HG03575 (cell line): ENCODE measurements at regions not wholly inside any gene's neighbourhood (a gene's known extent, or its start where the extent isn't known, plus 50 kb on each side); places are given as distances from the start of the nearest gene placed in this dataset.
"Not testable (repeated sequence)": the region's sequence is repeated elsewhere in the genome, so short reads cannot be mapped to it uniquely, and the experiment has no call there.

ENCODE experiments used
- ATAC-seq: cut with Tn5 transposase; IDR thresholded peaks from one replicate; pipeline ENCODE4 v1.9.1; 2021; ENCODE audit not compliant: unreplicated experiment, insufficient number of reproducible peaks, low FRiP score; ENCODE audit errors: extremely low read depth

GRCh38 chr2:39487398-39488250, 50.5 kb upstream of the MAP4K3 start:
- ATAC-seq = no peak

- no peak for ATAC-seq
Observed at GRCh38 chr2:39488450-39488849, 51.4 kb upstream of the MAP4K3 start.

GRCh38 chr2:39490586-39490985, 53.5 kb upstream of the MAP4K3 start:
- no peak for ATAC-seq

GRCh38 chr2:39491653-39492052, 54.6 kb upstream of the MAP4K3 start:
- ATAC-seq = no peak

- peak; percentile 96 for ATAC-seq
Observed at GRCh38 chr2:39492095-39492590, 55.1 kb upstream of the MAP4K3 start.

- no peak for ATAC-seq
Observed at GRCh38 chr2:39492716-39493115, 55.6 kb upstream of the MAP4K3 start.

GRCh38 chr2:39494784-39495251, 57.7 kb upstream of the MAP4K3 start:
- ATAC-seq = peak; percentile 42

- ATAC-seq = no peak
Observed at GRCh38 chr2:39497082-39497801, 60.2 kb upstream of the MAP4K3 start.

GRCh38 chr2:39498176-39498575, 61.1 kb upstream of the MAP4K3 start:
- ATAC-seq = not testable (repeated sequence)

GRCh38 chr2:39498786-39499185, 61.7 kb upstream of the MAP4K3 start:
- no peak for ATAC-seq

GRCh38 chr2:39499336-39499735, 62.3 kb upstream of the MAP4K3 start:
- no peak for ATAC-seq

- ATAC-seq = no peak
Observed at GRCh38 chr2:39501412-39501811, 64.3 kb upstream of the MAP4K3 start.

- ATAC-seq = no peak
Observed at GRCh38 chr2:39503277-39503676, 66.2 kb upstream of the MAP4K3 start.

- no peak for ATAC-seq
Observed at GRCh38 chr2:39504790-39505335, 67.8 kb upstream of the MAP4K3 start.

- no peak for ATAC-seq
Observed at GRCh38 chr2:39506215-39506614, 69.1 kb upstream of the MAP4K3 start.

- ATAC-seq = no peak
Observed at GRCh38 chr2:39508198-39508597, 71.1 kb upstream of the MAP4K3 start.

- ATAC-seq = no peak
Observed at GRCh38 chr2:39510140-39510539, 73.1 kb upstream of the MAP4K3 start.

GRCh38 chr2:39511219-39511604, 74.1 kb upstream of the MAP4K3 start:
- ATAC-seq = no peak

GRCh38 chr2:39511605-39512433, 74.7 kb upstream of the MAP4K3 start:
- no peak for ATAC-seq
